Cardiac muscle cell (in vitro differentiated cells and primary cell): ENCODE measurements at regions not wholly inside any gene's neighbourhood (a gene's known extent, or its start where the extent isn't known, plus 50 kb on each side); places are given as distances from the start of the nearest gene placed in this dataset.

Experiments used
- DNase-seq, 2 donors: peaks; one replicate each; pipeline versions ENCODE4 v3.0.0 to v3.0.0-alpha.2; 2010 to 2017; ENCODE audit warnings: low read depth in 1 of 2, low spot score in 1 of 2
- H3K27ac ChIP-seq: fragments of 200-600 bp; sonication (generic); 2 replicates; pipeline ENCODE4 v1.5.1; 2016
- H3K27me3 ChIP-seq: fragments of 200-600 bp; sonication (generic); 2 replicates; pipeline ENCODE4 v1.6.0; 2016; ENCODE audit warnings: control low read depth
- H3K36me3 ChIP-seq: fragments of 200-600 bp; sonication (generic); 2 replicates; pipeline ENCODE4 v1.5.1; 2016; ENCODE audit warnings: control low read depth
- H3K4me1 ChIP-seq: fragments of 200-600 bp; sonication (generic); 2 replicates; pipeline ENCODE4 v1.8.1; 2017; ENCODE audit warnings: low read depth, mild to moderate bottlenecking, mixed run types
- H3K4me3 ChIP-seq: fragments of 200-600 bp; sonication (generic); 2 replicates; pipeline ENCODE4 v1.5.1; 2016; ENCODE audit warnings: mild to moderate bottlenecking
- H3K9me3 ChIP-seq: fragments of 200-600 bp; sonication (generic); 2 replicates; pipeline ENCODE4 v1.5.1; 2017; ENCODE audit warnings: low read depth, mild to moderate bottlenecking, control low read depth
- CTCF ChIP-seq: IDR thresholded peaks from 2 replicates; pipeline ENCODE4 v1.5.1; 2012; ENCODE audit warnings: low read depth, mild to moderate bottlenecking, low read length

- Histone ChIP-seq H3K4me3 (no peak overlapping the region), H3K27me3 (no peaks in the 10 kb centered on the region), H3K9me3 (no peaks in the 10 kb centered on the region), H3K27ac (no peak overlapping the region), H3K4me1 (no peaks in the 10 kb centered on the region), H3K36me3 (no peaks in the 10 kb centered on the region)
- TF ChIP-seq CTCF: no peak
- no peak for DNase-seq
These were observed 319.1 kb downstream of the ZPLD1 start for GRCh38 chr3:102753901-102754300.

- Histone ChIP-seq H3K9me3 (no peaks in the 10 kb centered on the region), H3K4me1 (no peaks in the 10 kb centered on the region), H3K36me3 (no peaks in the 10 kb centered on the region), H3K27me3 (no peaks in the 10 kb centered on the region), H3K27ac (no peak overlapping the region), H3K4me3 (no peak overlapping the region)
- no peak for DNase-seq
- no peak for TF ChIP-seq CTCF
These were observed 321.9 kb downstream of the ZPLD1 start for GRCh38 chr3:102756706-102757105.

- no peaks in the 10 kb centered on the region for H3K27me3 ChIP-seq
- H3K27ac ChIP-seq: no peak overlapping the region
- TF ChIP-seq CTCF: no peak
These were observed 323.1 kb downstream of the ZPLD1 start for GRCh38 chr3:102757950-102758349.

GRCh38 chr3:102761766-102762165 lies 327.0 kb downstream of the ZPLD1 start:
- no peaks in the 10 kb centered on the region for H3K27me3 ChIP-seq
- no peaks in the 10 kb centered on the region for H3K36me3 ChIP-seq
- H3K9me3 ChIP-seq: no peaks in the 10 kb centered on the region
- H3K27ac ChIP-seq: no peak overlapping the region
- TF ChIP-seq CTCF: no peak
- H3K4me1 ChIP-seq: no peaks in the 10 kb centered on the region
- no peak for DNase-seq
- no peak overlapping the region for H3K4me3 ChIP-seq

More at GRCh38 chr3:102757950-102758349, 323.1 kb downstream of the ZPLD1 start:
- Histone ChIP-seq H3K9me3 (no peaks in the 10 kb centered on the region), H3K4me3 (no peak overlapping the region), H3K4me1 (no peaks in the 10 kb centered on the region), H3K36me3 (no peaks in the 10 kb centered on the region)
- no peak for DNase-seq

- no peak for TF ChIP-seq CTCF
- no peak for DNase-seq
- H3K9me3 ChIP-seq: no peaks in the 10 kb centered on the region
- H3K27ac ChIP-seq: no peak overlapping the region
- H3K4me1 ChIP-seq: no peaks in the 10 kb centered on the region
- H3K36me3 ChIP-seq: no peaks in the 10 kb centered on the region
- no peaks in the 10 kb centered on the region for H3K27me3 ChIP-seq
- no peak overlapping the region for H3K4me3 ChIP-seq
These were observed 356.0 kb downstream of the ZPLD1 start for GRCh38 chr3:102790747-102791325.
